RWPE2 (cell line): ENCODE measurements at regions not wholly inside any gene's neighbourhood (a gene's known extent, or its start where the extent isn't known, plus 50 kb on each side); places are given as distances from the start of the nearest gene placed in this dataset.
"Not testable (repeated sequence)": the region's sequence is repeated elsewhere in the genome, so short reads cannot be mapped to it uniquely, and the experiment has no call there.

Source experiments
- ATAC-seq: fragments of 200-7000 bp; cut with Tn5 transposase; 3 replicates; pipeline ENCODE4 v1.9.1; 2021; ENCODE audit warnings: low read depth
- DNase-seq: peaks from one replicate; pipeline ENCODE4 v3.0.0-alpha.2; 2020; ENCODE audit warnings: low spot score
- H3K27ac ChIP-seq: fragments of 450-650 bp; 2 replicates; pipeline ENCODE4 v1.5.1; 2017; ENCODE audit warnings: mild to moderate bottlenecking; ENCODE audit not compliant: poor library complexity, severe bottlenecking
- H3K27me3 ChIP-seq: fragments of 250-450 bp; sonication (Bioruptor Pico); 2 replicates; pipeline ENCODE4 v1.5.1; 2021; ENCODE audit warnings: mild to moderate bottlenecking, moderate library complexity; ENCODE audit not compliant: insufficient read depth, poor library complexity, severe bottlenecking
- H3K36me3 ChIP-seq: fragments of 250-450 bp; sonication (Bioruptor Pico); 2 replicates; pipeline ENCODE4 v1.5.1; 2020; ENCODE audit warnings: low read depth, mild to moderate bottlenecking, moderate library complexity
- H3K4me1 ChIP-seq: fragments of 250-450 bp; sonication (Bioruptor Pico); 2 replicates; pipeline ENCODE4 v1.5.1; 2021; ENCODE audit warnings: mild to moderate bottlenecking, moderate library complexity; ENCODE audit not compliant: insufficient read depth, poor library complexity, severe bottlenecking
- H3K4me3 ChIP-seq: fragments of 250-450 bp; sonication (Bioruptor Pico); 2 replicates; pipeline ENCODE4 v1.5.1; 2021; ENCODE audit warnings: mild to moderate bottlenecking, moderate library complexity; ENCODE audit not compliant: severe bottlenecking
- H3K9me3 ChIP-seq: fragments of 250-450 bp; sonication (Bioruptor Pico); 2 replicates; pipeline ENCODE4 v1.5.1; 2021; ENCODE audit warnings: mild to moderate bottlenecking, moderate library complexity; ENCODE audit not compliant: severe bottlenecking
- CTCF ChIP-seq: fragments of 450-650 bp; IDR thresholded peaks from one replicate; pipeline ENCODE4 v1.5.1; 2017; ENCODE audit warnings: mild to moderate bottlenecking, moderate library complexity; ENCODE audit not compliant: poor library complexity, severe bottlenecking

- H3K4me1 ChIP-seq = peaks cover 20% of the 10 kb centered on the region
- no peak for TF ChIP-seq CTCF
- no peak overlapping the region for H3K27ac ChIP-seq
- H3K4me3 ChIP-seq = no peak overlapping the region
- no peaks in the 10 kb centered on the region for H3K9me3 ChIP-seq
- no peak for ATAC-seq
- H3K27me3 ChIP-seq = no peaks in the 10 kb centered on the region
- no peaks in the 10 kb centered on the region for H3K36me3 ChIP-seq
- DNase-seq = no peak
Measured at GRCh38 chr7:131149840-131150239, 177.8 kb upstream of the MKLN1 start.

GRCh38 chr7:131151034-131151433, 176.6 kb upstream of the MKLN1 start:
- Histone ChIP-seq H3K9me3 (no peaks in the 10 kb centered on the region), H3K27ac (no peak overlapping the region), H3K27me3 (no peaks in the 10 kb centered on the region), H3K36me3 (no peaks in the 10 kb centered on the region), H3K4me1 (peaks cover 11% of the 10 kb centered on the region), H3K4me3 (no peak overlapping the region)
- ATAC-seq = no peak
- no peak for TF ChIP-seq CTCF
- DNase-seq = no peak

- Histone ChIP-seq H3K27me3 (no peaks in the 10 kb centered on the region), H3K36me3 (no peaks in the 10 kb centered on the region), H3K9me3 (no peaks in the 10 kb centered on the region), H3K27ac (no peak overlapping the region), H3K4me1 (peaks cover 11% of the 10 kb centered on the region), H3K4me3 (no peak overlapping the region)
- no peak for DNase-seq
- no peak for ATAC-seq
- TF ChIP-seq CTCF = no peak
Measured at GRCh38 chr7:131152766-131153165, 174.9 kb upstream of the MKLN1 start.

GRCh38 chr7:131154380-131154779, 173.3 kb upstream of the MKLN1 start:
- TF ChIP-seq CTCF = no peak
- Histone ChIP-seq H3K27me3 (no peaks in the 10 kb centered on the region), H3K4me1 (peaks cover 17% of the 10 kb centered on the region), H3K9me3 (no peaks in the 10 kb centered on the region), H3K4me3 (no peak overlapping the region), H3K27ac (peak overlapping the region; percentile 25), H3K36me3 (no peaks in the 10 kb centered on the region)
- ATAC-seq (peak; percentile 54), DNase-seq (no peak)

- TF ChIP-seq CTCF = no peak
- ATAC-seq = 0 out of 3 replicates have a peak, but pooled peaks have one; percentile 48
- no peak for DNase-seq
- Histone ChIP-seq H3K36me3 (no peaks in the 10 kb centered on the region), H3K9me3 (no peaks in the 10 kb centered on the region), H3K27ac (no peak overlapping the region), H3K27me3 (no peaks in the 10 kb centered on the region), H3K4me3 (no peak overlapping the region), H3K4me1 (peaks cover 17% of the 10 kb centered on the region)
Measured at GRCh38 chr7:131157530-131158243, 170.0 kb upstream of the MKLN1 start.

GRCh38 chr7:131158244-131158636, 169.4 kb upstream of the MKLN1 start:
- not testable (repeated sequence) for H3K4me3 ChIP-seq, DNase-seq, H3K27ac ChIP-seq, H3K36me3 ChIP-seq, H3K9me3 ChIP-seq, ATAC-seq, H3K27me3 ChIP-seq
- H3K4me1 ChIP-seq = peaks cover 15% of the 10 kb centered on the region
